Panc1 (cell line): ENCODE measurements at regions not wholly inside any gene's neighbourhood (a gene's known extent, or its start where the extent isn't known, plus 50 kb on each side); places are given as distances from the start of the nearest gene placed in this dataset.

ENCODE experiments used
- ATAC-seq: fragments of 200-7000 bp; cut with Tn5 transposase; 2 replicates; pipeline ENCODE4 v1.9.1; 2020; ENCODE audit warnings: mild to moderate bottlenecking, moderate library complexity
- BruUV-seq: library from RNA; stranded (reverse); fragments of 400-500 nt; replicated peaks from 2 replicates; lab custom pipeline; 2021; lab: Mats Ljungman, UMichigan
- CTCF ChIA-PET: fragments of 300-600 bp; sonication (Branson Sonifier 250); formaldehyde crosslinking; loops from one replicate; lab custom pipeline; 2022; ENCODE audit warnings: antibody characterized with exemption; lab: Charles Lee
- POLR2A ChIA-PET: fragments of 300-600 bp; sonication (Branson Sonifier 250); formaldehyde crosslinking; loops from one replicate; lab custom pipeline; 2022; ENCODE audit warnings: antibody characterized with exemption; lab: Charles Lee
- DNase-seq: peaks from one replicate; pipeline ENCODE4 v3.0.0-alpha.2; 2010; ENCODE audit warnings: low read depth, low spot score
- H3K27ac ChIP-seq: 2 replicates; pipeline ENCODE4 v1.5.1; 2011; ENCODE audit warnings: mild to moderate bottlenecking, low read length, inconsistent platforms
- H3K27me3 ChIP-seq: fragments of 200-500 bp; sonication (Bioruptor generic); 2 replicates; pipeline ENCODE4 v1.6.0; 2014; ENCODE audit warnings: low read length, inconsistent platforms; ENCODE audit not compliant: control insufficient read depth, insufficient read depth
- H3K36me3 ChIP-seq: fragments of 200-500 bp; sonication (Bioruptor generic); 2 replicates; pipeline ENCODE4 v1.5.1; 2014; ENCODE audit warnings: inconsistent platforms, mild to moderate bottlenecking, low read length, moderate library complexity; ENCODE audit not compliant: control insufficient read depth, insufficient read depth
- H3K4me1 ChIP-seq: 2 replicates; pipeline ENCODE4 v1.5.1; 2011; ENCODE audit warnings: inconsistent platforms, mild to moderate bottlenecking, low read length, moderate library complexity; ENCODE audit not compliant: control insufficient read depth, insufficient read depth
- H3K4me3 ChIP-seq, 2 experiments: 2 replicates each; pipeline ENCODE4 v1.5.1; 2011 to 2012; ENCODE audit warnings: low read depth in 2 of 2, low read length in 2 of 2, mild to moderate bottlenecking in 2 of 2, inconsistent platforms in 1 of 2, moderate library complexity in 1 of 2
- H3K9me3 ChIP-seq: fragments of 200-500 bp; sonication (Bioruptor generic); 2 replicates; pipeline ENCODE4 v1.5.1; 2014; ENCODE audit warnings: low read depth, mild to moderate bottlenecking, inconsistent platforms, low read length, moderate library complexity; ENCODE audit not compliant: control insufficient read depth, insufficient read depth
- POLR2AphosphoS5 ChIP-seq: IDR thresholded peaks from 2 replicates; pipeline ENCODE4 v1.6.1; 2012; ENCODE audit warnings: mild to moderate bottlenecking, low read depth, low read length, moderate library complexity
- SIN3A ChIP-seq: IDR thresholded peaks from 2 replicates; pipeline ENCODE4 v1.6.1; 2012; ENCODE audit warnings: low read depth, mild to moderate bottlenecking, low read length, moderate library complexity, borderline replicate concordance; ENCODE audit not compliant: insufficient read depth
- TCF7L2 ChIP-seq: IDR thresholded peaks from 2 replicates; pipeline ENCODE4 v1.6.1; 2011; ENCODE audit warnings: mild to moderate bottlenecking, low read depth, low read length, inconsistent platforms
- in situ Hi-C: cut with HindIII; loops from 2 replicates; pipeline ENCODE4 v1.10.0; 2016; ENCODE audit warnings: low sequenced_read_pairs, low pct_unique_long_range_greater_than_20kb
- intact Hi-C: fragments of 100-400 bp; cut with micrococcal nuclease; formaldehyde crosslinking; loops from one replicate; pipeline ENCODE4 v1.10.0; 2022; ENCODE audit not compliant: unreplicated experiment
- TF ChIP-seq, protein P1 (sequence below): fragments of 450-650 bp; IDR thresholded peaks from 2 replicates; pipeline ENCODE4 v1.5.1; 2017; ENCODE audit warnings: mild to moderate bottlenecking
- TF ChIP-seq, protein P2 (sequence below), 2 experiments: IDR thresholded peaks; 2 replicates each; pipeline ENCODE4 v1.6.1; 2011 to 2012; ENCODE audit warnings: low read depth in 2 of 2, control low read depth in 1 of 2, low read length in 1 of 2, mild to moderate bottlenecking in 1 of 2, moderate library complexity in 1 of 2; ENCODE audit not compliant: insufficient read depth in 1 of 2

DNA sequence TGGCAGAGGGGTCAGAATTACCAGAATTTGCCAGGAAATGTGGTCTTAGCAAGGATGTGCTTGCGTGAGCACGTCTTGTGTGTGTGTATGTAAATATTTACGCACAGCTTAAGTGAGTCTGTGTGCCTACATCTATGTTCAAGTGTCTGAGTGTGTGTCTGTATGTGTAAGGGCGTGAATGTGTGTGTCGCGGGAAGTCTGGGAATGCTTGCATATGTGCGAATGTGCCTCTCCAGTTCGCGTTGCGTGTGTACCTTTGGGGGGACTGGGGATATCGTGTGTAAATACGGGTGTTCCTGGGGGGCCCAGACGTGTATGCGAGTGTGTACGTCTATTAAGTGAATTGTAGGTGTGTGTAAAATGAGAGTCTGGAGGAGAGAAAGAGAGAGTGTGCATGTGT lies 68.6 kb upstream of the POU3F1 start:
- in situ Hi-C loops: no loop called here
- no peak for DNase-seq
- intact Hi-C loops: no loop called here
- no peaks in the 10 kb centered on the region for H3K36me3 ChIP-seq
- ChIA-PET CTCF (no interaction called here), POLR2A (no interaction called here)
- H3K4me1 ChIP-seq: no peaks in the 10 kb centered on the region
- no peak overlapping the region for H3K4me3 ChIP-seq
- TF ChIP-seq TCF7L2 (no peak), POLR2AphosphoS5 (no peak), SIN3A (no peak)
- TF ChIP-seq, protein P1, sequence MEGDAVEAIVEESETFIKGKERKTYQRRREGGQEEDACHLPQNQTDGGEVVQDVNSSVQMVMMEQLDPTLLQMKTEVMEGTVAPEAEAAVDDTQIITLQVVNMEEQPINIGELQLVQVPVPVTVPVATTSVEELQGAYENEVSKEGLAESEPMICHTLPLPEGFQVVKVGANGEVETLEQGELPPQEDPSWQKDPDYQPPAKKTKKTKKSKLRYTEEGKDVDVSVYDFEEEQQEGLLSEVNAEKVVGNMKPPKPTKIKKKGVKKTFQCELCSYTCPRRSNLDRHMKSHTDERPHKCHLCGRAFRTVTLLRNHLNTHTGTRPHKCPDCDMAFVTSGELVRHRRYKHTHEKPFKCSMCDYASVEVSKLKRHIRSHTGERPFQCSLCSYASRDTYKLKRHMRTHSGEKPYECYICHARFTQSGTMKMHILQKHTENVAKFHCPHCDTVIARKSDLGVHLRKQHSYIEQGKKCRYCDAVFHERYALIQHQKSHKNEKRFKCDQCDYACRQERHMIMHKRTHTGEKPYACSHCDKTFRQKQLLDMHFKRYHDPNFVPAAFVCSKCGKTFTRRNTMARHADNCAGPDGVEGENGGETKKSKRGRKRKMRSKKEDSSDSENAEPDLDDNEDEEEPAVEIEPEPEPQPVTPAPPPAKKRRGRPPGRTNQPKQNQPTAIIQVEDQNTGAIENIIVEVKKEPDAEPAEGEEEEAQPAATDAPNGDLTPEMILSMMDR: no peak
- TF ChIP-seq, protein P2, sequence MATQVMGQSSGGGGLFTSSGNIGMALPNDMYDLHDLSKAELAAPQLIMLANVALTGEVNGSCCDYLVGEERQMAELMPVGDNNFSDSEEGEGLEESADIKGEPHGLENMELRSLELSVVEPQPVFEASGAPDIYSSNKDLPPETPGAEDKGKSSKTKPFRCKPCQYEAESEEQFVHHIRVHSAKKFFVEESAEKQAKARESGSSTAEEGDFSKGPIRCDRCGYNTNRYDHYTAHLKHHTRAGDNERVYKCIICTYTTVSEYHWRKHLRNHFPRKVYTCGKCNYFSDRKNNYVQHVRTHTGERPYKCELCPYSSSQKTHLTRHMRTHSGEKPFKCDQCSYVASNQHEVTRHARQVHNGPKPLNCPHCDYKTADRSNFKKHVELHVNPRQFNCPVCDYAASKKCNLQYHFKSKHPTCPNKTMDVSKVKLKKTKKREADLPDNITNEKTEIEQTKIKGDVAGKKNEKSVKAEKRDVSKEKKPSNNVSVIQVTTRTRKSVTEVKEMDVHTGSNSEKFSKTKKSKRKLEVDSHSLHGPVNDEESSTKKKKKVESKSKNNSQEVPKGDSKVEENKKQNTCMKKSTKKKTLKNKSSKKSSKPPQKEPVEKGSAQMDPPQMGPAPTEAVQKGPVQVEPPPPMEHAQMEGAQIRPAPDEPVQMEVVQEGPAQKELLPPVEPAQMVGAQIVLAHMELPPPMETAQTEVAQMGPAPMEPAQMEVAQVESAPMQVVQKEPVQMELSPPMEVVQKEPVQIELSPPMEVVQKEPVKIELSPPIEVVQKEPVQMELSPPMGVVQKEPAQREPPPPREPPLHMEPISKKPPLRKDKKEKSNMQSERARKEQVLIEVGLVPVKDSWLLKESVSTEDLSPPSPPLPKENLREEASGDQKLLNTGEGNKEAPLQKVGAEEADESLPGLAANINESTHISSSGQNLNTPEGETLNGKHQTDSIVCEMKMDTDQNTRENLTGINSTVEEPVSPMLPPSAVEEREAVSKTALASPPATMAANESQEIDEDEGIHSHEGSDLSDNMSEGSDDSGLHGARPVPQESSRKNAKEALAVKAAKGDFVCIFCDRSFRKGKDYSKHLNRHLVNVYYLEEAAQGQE (IDR thresholded peaks at IDR 0.05; ENCODE audit: insufficient read depth in 1 of 2, low read depth in 2 of 2, low read length in 1 of 2): no peak
- H3K27me3 ChIP-seq: no peaks in the 10 kb centered on the region
- H3K9me3 ChIP-seq: 0 out of 2 replicates have a peak, but pooled peaks cover under 1% of the 10 kb centered on the region
- H3K27ac ChIP-seq: no peak overlapping the region
- BruUV-seq: no TSS peak
- no peak for ATAC-seq

DNA sequence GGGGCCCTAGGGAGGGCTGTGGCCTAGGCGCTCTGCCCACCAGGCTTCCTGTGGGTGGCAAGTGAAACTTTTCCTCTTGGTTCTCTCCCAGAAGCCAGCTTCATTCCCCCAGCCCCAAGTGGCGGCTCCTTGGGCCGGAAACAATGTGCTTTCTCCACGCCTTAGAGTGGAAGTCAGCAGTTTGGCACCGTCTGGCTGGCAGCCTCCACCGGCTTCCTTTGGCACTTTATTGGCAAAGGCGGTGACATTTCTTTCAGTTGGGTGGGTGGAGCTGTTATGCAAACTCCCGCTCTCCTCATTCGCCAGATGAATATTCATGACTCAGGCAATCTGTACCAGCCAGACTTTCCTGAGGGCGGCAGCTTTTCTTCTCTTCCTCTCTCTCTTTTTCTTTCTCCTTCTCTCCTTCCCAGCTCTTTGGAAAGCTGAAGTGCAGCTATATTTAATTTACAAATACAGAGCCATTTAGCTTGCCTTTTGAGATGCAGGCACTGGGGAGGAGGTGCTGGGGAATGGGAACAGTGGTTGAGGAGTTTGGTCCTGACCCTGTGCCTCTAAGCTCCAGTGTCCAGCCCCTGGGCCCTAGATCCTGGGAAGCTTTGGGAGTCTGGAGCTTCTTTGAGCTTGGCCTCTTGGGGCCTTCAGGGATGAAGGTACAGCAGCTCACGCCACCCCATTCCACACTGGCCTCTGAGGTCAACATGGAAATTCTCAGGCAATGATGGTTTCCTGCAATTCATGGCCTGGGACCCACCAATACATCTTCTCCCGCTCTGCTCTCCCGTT lies 67.8 kb upstream of the POU3F1 start:
- ATAC-seq (no peak), DNase-seq (no peak)
- Histone ChIP-seq H3K36me3 (no peaks in the 10 kb centered on the region), H3K4me3 (no peak overlapping the region), H3K27me3 (no peaks in the 10 kb centered on the region), H3K9me3 (0 out of 2 replicates have a peak, but pooled peaks cover 3% of the 10 kb centered on the region), H3K27ac (no peak overlapping the region), H3K4me1 (no peaks in the 10 kb centered on the region)
- POLR2A ChIA-PET: no interaction called here
- CTCF ChIA-PET: no interaction called here
- intact Hi-C loops: no loop called here
- TF ChIP-seq SIN3A (no peak), POLR2AphosphoS5 (no peak), TCF7L2 (no peak)
- TF ChIP-seq, protein P2 (IDR thresholded peaks at IDR 0.05; ENCODE audit: insufficient read depth in 1 of 2, low read depth in 2 of 2, low read length in 1 of 2): no peak
- TF ChIP-seq, protein P1: no peak
- in situ Hi-C loops: no loop called here
- no TSS peak for BruUV-seq
